GM12891 (cell line): ENCODE measurements at regions not wholly inside any gene's neighbourhood (a gene's known extent, or its start where the extent isn't known, plus 50 kb on each side); places are given as distances from the start of the nearest gene placed in this dataset.

Experiments
- DNase-seq: peaks from one replicate; pipeline ENCODE4 v3.0.0; 2011; ENCODE audit warnings: low spot score; ENCODE audit not compliant: insufficient read length
- FAIRE-seq: peaks from 2 replicates; lab custom pipeline; 2011; peaks lifted over from hg19 to GRCh38; lab: Jason Lieb, UNC
- PAX5 ChIP-seq: IDR thresholded peaks from 2 replicates; pipeline ENCODE4 v1.6.1; 2011; ENCODE audit warnings: low read length, moderate library complexity, mild to moderate bottlenecking; ENCODE audit not compliant: insufficient read depth, severe bottlenecking
- POLR2A ChIP-seq: IDR thresholded peaks from 2 replicates; pipeline ENCODE4 v1.6.1; 2011; ENCODE audit warnings: low read depth, low read length, control low read depth
- POLR2AphosphoS5 ChIP-seq: IDR thresholded peaks from 2 replicates; pipeline ENCODE4 v1.6.1; 2011; ENCODE audit warnings: low read depth, low read length, control low read depth
- POU2F2 ChIP-seq: IDR thresholded peaks from 2 replicates; pipeline ENCODE4 v1.6.1; 2011; ENCODE audit warnings: low read depth, mild to moderate bottlenecking, control low read depth, low read length, moderate library complexity
- SPI1 ChIP-seq: IDR thresholded peaks from 2 replicates; pipeline ENCODE4 v1.6.1; 2011; ENCODE audit warnings: low read depth, low read length, control low read depth
- TAF1 ChIP-seq: IDR thresholded peaks from 2 replicates; pipeline ENCODE4 v1.6.1; 2011; ENCODE audit warnings: low read depth, low read length, control low read depth

DNA sequence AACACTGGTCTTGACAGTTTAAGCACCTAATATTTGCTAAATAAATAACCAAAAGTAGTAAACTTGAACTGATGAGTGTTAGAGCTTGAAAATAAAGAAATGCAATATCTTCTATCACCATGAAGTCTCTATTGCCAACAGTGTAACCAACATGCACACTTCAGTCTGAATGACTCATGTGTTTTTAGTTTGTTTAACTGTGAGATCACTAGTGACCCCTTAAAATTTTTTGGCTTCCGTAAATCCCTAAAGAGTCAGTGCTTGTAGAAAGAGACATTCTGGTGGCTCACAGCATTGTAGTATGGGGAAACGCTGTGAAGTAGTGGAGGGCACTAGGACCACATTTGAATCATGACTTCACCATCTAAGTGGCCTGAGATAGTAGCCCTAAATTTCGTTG is 341.1 kb downstream of the PMP22 start:
- FAIRE-seq, result no peak
- no peak for DNase-seq
- TF ChIP-seq POLR2A, result no peak
- TF ChIP-seq SPI1, result no peak
- no peak for TF ChIP-seq PAX5
- no peak for TF ChIP-seq POU2F2
- TF ChIP-seq POLR2AphosphoS5, result no peak
- TF ChIP-seq TAF1, result no peak

DNA sequence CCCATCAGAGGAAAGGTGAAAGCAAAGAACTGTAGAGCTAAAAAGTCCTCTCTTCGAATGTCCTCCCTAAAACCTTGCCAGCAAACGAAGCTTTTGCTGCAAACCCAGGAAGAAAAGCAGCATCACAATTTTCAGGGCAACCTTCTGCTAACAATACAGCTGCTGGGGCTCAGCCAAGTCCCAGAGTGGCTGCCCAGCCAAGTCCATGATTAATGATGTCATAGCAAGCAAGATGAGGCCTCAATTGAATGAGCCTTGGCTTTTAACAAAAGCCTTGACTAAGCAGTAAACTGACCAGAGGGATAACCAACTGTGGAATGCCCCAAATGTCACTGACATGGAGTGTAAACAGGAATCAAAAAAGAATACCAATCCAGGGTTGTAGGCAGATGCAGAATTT is 342.7 kb downstream of the PMP22 start:
- TF ChIP-seq POLR2AphosphoS5 (no peak), TAF1 (no peak), POU2F2 (no peak), SPI1 (no peak), POLR2A (no peak), PAX5 (no peak)
- DNase-seq (no peak), FAIRE-seq (no peak)

DNA sequence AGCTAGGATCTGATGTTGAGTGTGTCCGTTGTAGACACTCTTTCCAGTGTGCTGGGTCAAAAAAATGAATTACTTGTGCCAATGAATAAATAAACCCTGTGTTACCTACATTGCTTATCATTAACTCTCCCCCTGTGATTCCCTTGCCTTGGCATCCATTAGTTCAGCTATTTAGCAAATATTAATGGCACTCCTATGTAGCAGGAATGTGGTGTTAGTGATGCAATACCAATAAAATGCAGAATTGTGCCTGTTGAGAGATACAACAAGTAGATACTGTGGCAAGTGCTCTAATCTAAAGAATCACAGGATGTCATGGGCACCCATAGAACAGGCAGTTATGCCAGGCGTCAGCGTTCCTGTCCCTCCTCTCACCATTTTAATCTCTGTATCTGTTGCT is 343.2 kb downstream of the PMP22 start:
- TF ChIP-seq POLR2A, result no peak
- TF ChIP-seq SPI1, result no peak
- no peak for TF ChIP-seq POU2F2
- no peak for TF ChIP-seq TAF1
- TF ChIP-seq POLR2AphosphoS5, result no peak
- TF ChIP-seq PAX5, result no peak
- DNase-seq, result no peak
- no peak for FAIRE-seq

DNA sequence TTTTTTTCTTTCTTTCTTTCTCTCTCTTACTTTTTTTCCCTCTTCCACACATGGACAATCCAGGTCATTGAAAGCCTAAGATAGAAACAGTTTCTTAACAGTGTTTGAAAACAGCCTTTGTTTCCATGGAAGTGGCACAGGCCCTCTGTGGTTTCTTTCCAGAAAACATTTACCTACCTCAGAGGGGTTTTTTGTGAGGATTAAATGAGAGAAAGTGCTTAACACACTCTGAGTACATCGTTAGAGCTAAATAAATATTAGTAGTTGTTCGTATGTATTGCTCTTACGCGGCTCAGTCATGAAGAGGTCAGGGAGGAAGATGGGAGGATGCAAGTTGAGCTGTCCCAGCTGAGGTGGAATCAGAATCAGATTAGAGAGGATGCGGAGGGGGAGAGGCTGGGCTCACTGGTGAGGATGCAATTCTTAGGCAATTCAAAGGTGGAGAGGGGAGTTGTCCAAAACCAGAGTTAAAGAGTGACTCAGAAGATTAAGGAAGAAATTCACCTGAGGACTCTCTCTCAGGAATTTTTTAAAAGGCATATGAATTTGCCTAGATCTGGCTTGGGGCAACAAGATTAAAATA is 345.4 kb downstream of the PMP22 start:
- DNase-seq (no peak), FAIRE-seq (no peak)
- TF ChIP-seq PAX5 (no peak), TAF1 (no peak), SPI1 (no peak), POU2F2 (no peak), POLR2AphosphoS5 (no peak), POLR2A (no peak)

DNA sequence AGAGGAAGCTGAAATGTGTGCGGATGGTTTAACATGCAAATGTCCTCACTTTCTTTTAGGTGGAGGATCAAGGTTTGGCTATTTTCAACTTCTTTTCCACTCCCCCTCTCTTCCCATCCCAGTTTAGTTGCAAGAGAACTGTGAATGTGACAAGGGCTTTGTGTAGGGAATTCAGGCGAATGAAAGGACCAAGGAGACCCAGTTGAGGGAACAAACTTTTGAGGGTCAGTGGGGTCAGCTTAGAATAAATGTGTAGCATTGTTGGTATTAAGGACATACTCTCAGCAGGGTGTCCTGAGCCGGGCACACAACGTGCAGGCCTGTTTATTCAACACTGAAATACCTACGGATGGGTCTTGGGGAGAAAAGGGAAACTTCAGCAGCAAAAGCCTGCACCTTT is 346.0 kb downstream of the PMP22 start:
- DNase-seq (no peak), FAIRE-seq (no peak)
- TF ChIP-seq PAX5 (no peak), POU2F2 (no peak), POLR2A (no peak), POLR2AphosphoS5 (no peak), SPI1 (no peak), TAF1 (no peak)

DNA sequence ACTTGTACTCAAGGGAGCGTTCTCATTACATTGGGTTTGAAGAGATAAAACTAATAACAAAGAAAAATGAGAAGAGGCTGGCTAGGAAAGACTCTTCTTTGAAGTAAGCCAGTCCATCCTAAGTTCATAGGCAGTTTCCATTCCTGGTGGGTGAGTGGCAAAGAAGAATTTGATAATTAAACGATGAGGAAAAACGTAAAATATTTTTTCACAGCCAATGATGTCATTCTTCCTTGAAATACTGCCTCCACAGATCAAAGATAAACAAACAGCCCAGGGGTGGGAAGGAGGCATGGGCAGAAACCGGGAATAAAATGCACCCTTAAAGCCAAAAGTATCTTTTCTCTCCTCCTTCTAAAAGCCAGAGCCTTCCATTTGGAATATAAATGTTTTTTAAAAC is 346.6 kb downstream of the PMP22 start:
- no peak for DNase-seq
- no peak for FAIRE-seq
- no peak for TF ChIP-seq POLR2AphosphoS5
- no peak for TF ChIP-seq TAF1
- no peak for TF ChIP-seq POU2F2
- no peak for TF ChIP-seq SPI1
- TF ChIP-seq PAX5, result no peak
- no peak for TF ChIP-seq POLR2A

DNA sequence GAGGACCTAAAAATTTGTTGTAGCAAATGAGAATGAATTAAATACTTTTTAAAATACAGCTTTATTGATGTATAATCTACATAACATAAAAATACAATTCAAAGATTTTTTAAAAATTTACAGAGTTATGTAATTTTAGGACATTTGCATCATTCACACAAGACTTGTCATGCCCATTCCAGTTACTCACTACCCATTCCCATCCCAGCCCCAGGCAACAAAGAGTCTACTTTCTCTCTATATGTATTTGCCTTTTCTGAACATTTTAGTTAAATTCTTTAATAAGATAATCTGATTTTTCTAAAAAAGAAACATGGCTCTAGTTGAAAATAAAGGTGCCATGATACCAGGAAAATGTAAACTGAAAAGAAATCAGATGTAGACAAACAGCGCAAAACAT is 354.2 kb downstream of the PMP22 start:
- DNase-seq (no peak), FAIRE-seq (no peak)
- TF ChIP-seq POLR2A, result no peak
- TF ChIP-seq SPI1, result no peak
- no peak for TF ChIP-seq POLR2AphosphoS5
- TF ChIP-seq POU2F2, result no peak
- TF ChIP-seq PAX5, result no peak
- no peak for TF ChIP-seq TAF1

DNA sequence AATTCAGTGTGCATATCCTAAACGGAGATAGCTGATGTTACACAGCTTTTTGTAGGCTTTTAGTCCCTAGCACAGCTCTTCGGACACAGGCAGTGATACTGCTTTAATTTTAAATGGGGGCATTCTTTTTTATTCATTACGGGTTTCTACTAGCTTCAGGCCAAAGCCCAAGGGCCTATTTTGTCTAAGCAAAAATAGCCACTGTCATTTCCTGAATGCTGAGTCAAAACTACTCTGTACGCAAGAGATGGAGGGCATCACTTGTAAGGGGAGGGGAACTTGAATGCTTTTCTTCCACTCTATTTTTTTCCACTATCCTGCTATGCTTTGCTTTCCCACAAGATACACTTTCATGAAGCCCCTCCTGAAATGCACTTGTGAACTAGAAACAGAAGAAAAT is 360.7 kb downstream of the PMP22 start:
- no peak for FAIRE-seq
- no peak for DNase-seq
- TF ChIP-seq PAX5 (no peak), SPI1 (no peak), TAF1 (no peak), POU2F2 (no peak), POLR2AphosphoS5 (no peak), POLR2A (no peak)

DNA sequence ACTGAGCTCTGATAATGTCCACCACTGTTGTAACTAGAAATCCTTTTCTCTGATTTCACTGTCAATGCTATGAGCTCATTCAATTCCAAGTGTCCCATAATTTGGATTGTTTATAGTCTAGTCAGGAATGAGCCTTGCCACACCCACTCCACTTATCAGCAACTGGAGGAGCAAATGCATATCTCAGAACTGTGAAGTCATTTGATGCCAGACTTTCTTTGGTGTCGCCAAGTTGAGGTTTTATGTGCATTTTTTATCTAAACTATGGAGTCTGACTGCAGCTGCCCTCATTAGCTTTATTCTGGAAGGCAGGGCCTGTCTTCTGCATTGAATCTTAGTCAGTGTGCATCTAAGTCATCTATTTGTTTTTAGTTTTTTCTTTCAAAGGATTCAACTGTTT is 361.3 kb downstream of the PMP22 start:
- FAIRE-seq (no peak), DNase-seq (no peak)
- TF ChIP-seq POU2F2, result no peak
- no peak for TF ChIP-seq PAX5
- TF ChIP-seq POLR2A, result no peak
- no peak for TF ChIP-seq SPI1
- no peak for TF ChIP-seq POLR2AphosphoS5
- TF ChIP-seq TAF1, result no peak

DNA sequence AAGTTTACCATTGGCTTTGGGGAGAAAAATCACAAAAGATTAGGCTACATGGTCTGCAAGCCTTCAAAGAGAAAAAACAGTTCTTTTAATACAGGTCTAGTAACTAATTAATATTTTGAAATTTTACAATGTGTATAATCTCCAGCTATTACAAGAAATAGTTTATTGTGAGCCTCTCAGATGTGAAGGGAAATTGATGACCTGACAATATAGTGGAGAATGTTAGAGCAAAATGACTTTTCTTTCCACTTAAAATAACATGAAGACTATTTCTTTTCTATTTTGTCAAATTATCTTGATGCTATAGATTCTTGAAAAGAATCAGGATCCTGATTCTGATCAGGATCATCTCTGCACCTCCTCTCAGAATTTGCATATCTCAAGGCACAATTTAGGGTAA is 362.3 kb downstream of the PMP22 start:
- TF ChIP-seq POU2F2 (no peak), PAX5 (no peak), TAF1 (no peak), POLR2AphosphoS5 (no peak), POLR2A (no peak), SPI1 (no peak)
- no peak for DNase-seq
- FAIRE-seq, result no peak
